Thyroid gland (tissue), 4 donors: ENCODE measurements at regions not wholly inside any gene's neighbourhood (a gene's known extent, or its start where the extent isn't known, plus 50 kb on each side); places are given as distances from the start of the nearest gene placed in this dataset.

Experiments
- CTCF ChIP-seq, 6 experiments: fragments of 200-600 bp in 3 of 6; fragments of 450-650 bp in 3 of 6; sonication (generic) in 3 of 6; IDR thresholded peaks; one replicate each; pipeline ENCODE4 v1.5.1; 2016 to 2019; ENCODE audit warnings: antibody characterized with exemption in 6 of 6, mild to moderate bottlenecking in 2 of 6, inconsistent platforms in 1 of 6, moderate library complexity in 1 of 6
- POLR2A ChIP-seq, 2 donors: fragments of 450-650 bp; IDR thresholded peaks; one replicate each; pipeline ENCODE4 v1.6.1; 2017; ENCODE audit warnings: antibody characterized with exemption in 2 of 2, mild to moderate bottlenecking in 2 of 2, moderate library complexity in 1 of 2

- no peak for TF ChIP-seq POLR2A (IDR thresholded peaks at IDR 0.05)
- TF ChIP-seq CTCF (IDR thresholded peaks at IDR 0.05): no peak
Observed at GRCh38 chr12:124630791-124631313, 63.4 kb upstream of the NCOR2 start.
